ENCODE measurements at regions not wholly inside any gene's neighbourhood (a gene's known extent, or its start where the extent isn't known, plus 50 kb on each side); places are given as distances from the start of the nearest gene placed in this dataset.

DNA sequence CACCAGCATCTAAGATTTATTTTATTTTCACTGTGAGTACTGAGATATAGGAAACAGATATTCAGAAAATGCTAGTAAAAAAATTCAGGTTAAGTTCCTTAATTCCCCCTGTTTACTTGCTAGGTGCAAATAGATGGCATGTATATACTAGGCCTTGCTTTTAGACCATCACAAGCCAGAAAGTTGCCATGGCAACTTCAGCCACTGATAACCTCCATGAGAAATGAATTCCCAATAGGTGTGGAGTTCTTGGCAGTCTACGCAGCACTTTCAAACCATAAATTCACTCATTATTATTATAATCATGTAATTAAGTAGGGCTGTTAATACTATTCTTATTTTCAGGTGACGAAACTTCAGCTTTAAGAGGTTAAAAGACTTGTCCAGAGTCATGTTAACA, 251.6 kb upstream of the TFAP2D start:
- Histone ChIP-seq H2BK12ac (ENCODE audit: low read length in 2 of 2) (no peak overlapping the region), H3K23ac (ENCODE audit: low read length in 2 of 2) (no peak overlapping the region), H3K9me3 (ENCODE audit: control insufficient read depth, low read length) (no peaks in the 10 kb centered on the region), H4K8ac (ENCODE audit: low read length) (no peak overlapping the region), H3K14ac (ENCODE audit: low read length in 2 of 2) (no peak overlapping the region), H2AFZ (ENCODE audit: low read depth, low read length) (no peak overlapping the region), H4K91ac (ENCODE audit: low read length) (no peak overlapping the region), H3K79me1 (replicated peaks; ENCODE audit: low read length, poor library complexity, severe bottlenecking) (no peaks in the 10 kb centered on the region), H3K4me3 (ENCODE audit: insufficient read depth in 1 of 2, low read depth in 1 of 2, low read length in 2 of 2) (no peak overlapping the region), H3K4ac (ENCODE audit: low read depth in 1 of 2, low read length in 2 of 2) (no peak overlapping the region), H2AK5ac (ENCODE audit: low read length, severe bottlenecking) (no peak overlapping the region), H3K4me2 (ENCODE audit: low read length, poor library complexity, severe bottlenecking) (no peak overlapping the region), H2BK120ac (ENCODE audit: low read depth, low read length) (no peak overlapping the region), H3K4me1 (ENCODE audit: control insufficient read depth, insufficient read depth, low read depth, low read length) (no peaks in the 10 kb centered on the region), H3K18ac (ENCODE audit: low read depth in 1 of 2, low read length in 2 of 2) (no peak overlapping the region), H3K36me3 (ENCODE audit: control insufficient read depth in 1 of 2, insufficient read depth in 2 of 2, low read depth in 1 of 2, low read length in 2 of 2) (no peaks in the 10 kb centered on the region), H3K9ac (ENCODE audit: low read length) (no peak overlapping the region), H2BK5ac (ENCODE audit: low read depth, low read length, poor library complexity, severe bottlenecking) (no peak overlapping the region), H3K27me3 (ENCODE audit: control insufficient read depth in 1 of 2, insufficient read depth in 1 of 2, low read length in 2 of 2) (no peaks in the 10 kb centered on the region), H3K27ac (ENCODE audit: low read length, poor library complexity, severe bottlenecking) (no peak overlapping the region), H2BK15ac (ENCODE audit: low read depth, poor library complexity, severe bottlenecking) (no peak overlapping the region)
- 80% methylated on average over 1 of the region's 2 CpGs for WGBS
- DNase-seq, result no peak

DNA sequence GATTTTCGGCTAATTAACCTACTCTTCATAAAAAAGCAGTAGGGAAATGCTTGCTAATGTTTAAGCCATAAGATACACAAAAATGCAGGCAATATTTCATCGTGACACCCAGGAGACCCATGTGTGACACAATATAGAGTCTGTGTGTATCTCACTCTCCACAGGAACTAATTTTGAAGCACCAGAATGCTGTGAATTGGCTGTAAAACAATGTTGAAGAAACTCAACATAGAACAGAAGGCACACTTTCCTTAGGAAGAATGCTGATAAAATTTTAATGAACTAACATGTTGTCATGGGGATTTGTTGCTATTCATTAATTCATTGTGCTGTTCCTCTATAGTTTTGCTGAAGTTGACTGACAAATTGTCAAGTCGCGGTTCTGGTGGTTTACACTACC, 249.4 kb upstream of the TFAP2D start:
- no peak overlapping the region for H3K4ac ChIP-seq (ENCODE audit: low read depth in 1 of 2, low read length in 2 of 2)
- no peak overlapping the region for H2AK5ac ChIP-seq (ENCODE audit: low read length, severe bottlenecking)
- H3K27ac ChIP-seq (ENCODE audit: low read length, poor library complexity, severe bottlenecking), result no peak overlapping the region
- H2BK5ac ChIP-seq (ENCODE audit: low read depth, low read length, poor library complexity, severe bottlenecking), result no peak overlapping the region
- H3K27me3 ChIP-seq (ENCODE audit: control insufficient read depth in 1 of 2, insufficient read depth in 1 of 2, low read length in 2 of 2), result no peaks in the 10 kb centered on the region
- no peak for DNase-seq
- H3K36me3 ChIP-seq (ENCODE audit: control insufficient read depth in 1 of 2, insufficient read depth in 2 of 2, low read depth in 1 of 2, low read length in 2 of 2), result no peaks in the 10 kb centered on the region
- no peak overlapping the region for H4K91ac ChIP-seq (ENCODE audit: low read length)
- H3K23ac ChIP-seq (ENCODE audit: low read length in 2 of 2), result no peak overlapping the region
- no peaks in the 10 kb centered on the region for H3K79me1 ChIP-seq (replicated peaks; ENCODE audit: low read length, poor library complexity, severe bottlenecking)
- H2AFZ ChIP-seq (ENCODE audit: low read depth, low read length), result no peak overlapping the region
- no peak overlapping the region for H3K18ac ChIP-seq (ENCODE audit: low read depth in 1 of 2, low read length in 2 of 2)
- no peak overlapping the region for H3K14ac ChIP-seq (ENCODE audit: low read length in 2 of 2)
- H3K4me3 ChIP-seq (ENCODE audit: insufficient read depth in 1 of 2, low read depth in 1 of 2, low read length in 2 of 2), result no peak overlapping the region
- WGBS, result 71% methylated on average over 1 of the region's 4 CpGs
- H2BK15ac ChIP-seq (ENCODE audit: low read depth, poor library complexity, severe bottlenecking), result no peak overlapping the region
- H3K4me1 ChIP-seq (ENCODE audit: control insufficient read depth, insufficient read depth, low read depth, low read length), result no peaks in the 10 kb centered on the region
- no peak overlapping the region for H3K4me2 ChIP-seq (ENCODE audit: low read length, poor library complexity, severe bottlenecking)
- H3K9ac ChIP-seq (ENCODE audit: low read length), result no peak overlapping the region
- no peak overlapping the region for H2BK120ac ChIP-seq (ENCODE audit: low read depth, low read length)
- H4K8ac ChIP-seq (ENCODE audit: low read length), result no peak overlapping the region
- H3K9me3 ChIP-seq (ENCODE audit: control insufficient read depth, low read length), result no peaks in the 10 kb centered on the region
- H2BK12ac ChIP-seq (ENCODE audit: low read length in 2 of 2), result no peak overlapping the region

DNA sequence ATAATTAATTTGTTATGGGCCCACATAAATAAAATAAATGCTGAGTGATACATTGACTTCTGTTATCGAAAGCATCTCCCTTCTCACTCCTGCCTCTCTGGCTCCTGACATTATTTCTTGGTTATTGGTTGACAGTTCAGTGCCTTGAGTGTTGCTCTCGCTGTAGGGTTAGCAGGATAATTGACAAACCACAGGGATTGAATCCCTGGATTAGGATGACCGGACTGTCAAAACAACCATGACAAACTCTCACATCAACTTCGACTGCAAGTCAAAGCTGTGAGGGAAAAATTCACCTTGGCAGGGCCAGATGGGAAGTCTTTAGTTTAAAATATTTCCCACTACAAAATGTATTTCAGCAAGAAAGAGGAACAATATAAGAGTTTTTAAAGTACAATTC, 245.4 kb upstream of the TFAP2D start:
- Histone ChIP-seq H2AFZ (ENCODE audit: low read depth, low read length) (no peak overlapping the region), H3K4me3 (ENCODE audit: insufficient read depth in 1 of 2, low read depth in 1 of 2, low read length in 2 of 2) (no peak overlapping the region), H3K23ac (ENCODE audit: low read length in 2 of 2) (no peak overlapping the region), H3K79me1 (replicated peaks; ENCODE audit: low read length, poor library complexity, severe bottlenecking) (no peaks in the 10 kb centered on the region), H3K18ac (ENCODE audit: low read depth in 1 of 2, low read length in 2 of 2) (no peak overlapping the region), H3K27ac (ENCODE audit: low read length, poor library complexity, severe bottlenecking) (no peak overlapping the region), H3K27me3 (ENCODE audit: control insufficient read depth in 1 of 2, insufficient read depth in 1 of 2, low read length in 2 of 2) (no peaks in the 10 kb centered on the region), H3K4ac (ENCODE audit: low read depth in 1 of 2, low read length in 2 of 2) (no peak overlapping the region), H2AK5ac (ENCODE audit: low read length, severe bottlenecking) (no peak overlapping the region), H3K9ac (ENCODE audit: low read length) (no peak overlapping the region), H3K9me3 (ENCODE audit: control insufficient read depth, low read length) (no peaks in the 10 kb centered on the region), H3K14ac (ENCODE audit: low read length in 2 of 2) (no peak overlapping the region), H4K91ac (ENCODE audit: low read length) (no peak overlapping the region), H3K4me1 (ENCODE audit: control insufficient read depth, insufficient read depth, low read depth, low read length) (no peaks in the 10 kb centered on the region), H3K4me2 (ENCODE audit: low read length, poor library complexity, severe bottlenecking) (no peak overlapping the region), H2BK12ac (ENCODE audit: low read length in 2 of 2) (no peak overlapping the region), H2BK5ac (ENCODE audit: low read depth, low read length, poor library complexity, severe bottlenecking) (no peak overlapping the region), H2BK120ac (ENCODE audit: low read depth, low read length) (no peak overlapping the region), H2BK15ac (ENCODE audit: low read depth, poor library complexity, severe bottlenecking) (no peak overlapping the region), H4K8ac (ENCODE audit: low read length) (no peak overlapping the region), H3K36me3 (ENCODE audit: control insufficient read depth in 1 of 2, insufficient read depth in 2 of 2, low read depth in 1 of 2, low read length in 2 of 2) (no peaks in the 10 kb centered on the region)
- no CpG with 5 or more reads among the region's 4 CpGs for WGBS
- no peak for DNase-seq

DNA sequence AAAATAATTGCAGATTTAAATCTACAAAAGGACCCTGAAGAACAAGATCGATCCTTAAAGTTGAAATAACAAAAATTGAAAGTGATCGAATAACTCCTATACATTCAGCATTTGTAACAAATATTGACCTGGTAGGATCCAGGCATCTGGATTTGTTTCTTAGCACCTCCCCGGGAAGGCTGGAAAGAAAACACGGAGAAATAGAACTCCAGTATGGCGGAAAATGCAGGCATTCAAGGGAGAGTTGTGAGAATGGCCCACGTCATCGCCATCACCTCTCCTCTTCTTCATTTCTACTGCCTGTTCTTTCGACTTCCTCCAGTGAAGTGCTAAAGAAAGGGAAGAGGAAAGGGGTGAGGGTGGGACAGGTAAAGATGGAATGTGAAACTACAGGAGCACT, 242.3 kb upstream of the TFAP2D start:
- Histone ChIP-seq H3K9ac (ENCODE audit: low read length) (no peak overlapping the region), H2BK12ac (ENCODE audit: low read length in 2 of 2) (no peak overlapping the region), H2BK120ac (ENCODE audit: low read depth, low read length) (no peak overlapping the region), H3K79me1 (replicated peaks; ENCODE audit: low read length, poor library complexity, severe bottlenecking) (no peaks in the 10 kb centered on the region), H3K23ac (ENCODE audit: low read length in 2 of 2) (no peak overlapping the region), H2AFZ (ENCODE audit: low read depth, low read length) (no peak overlapping the region), H3K4me3 (ENCODE audit: insufficient read depth in 1 of 2, low read depth in 1 of 2, low read length in 2 of 2) (no peak overlapping the region), H3K18ac (ENCODE audit: low read depth in 1 of 2, low read length in 2 of 2) (no peak overlapping the region), H4K8ac (ENCODE audit: low read length) (no peak overlapping the region), H4K91ac (ENCODE audit: low read length) (no peak overlapping the region), H3K4ac (ENCODE audit: low read depth in 1 of 2, low read length in 2 of 2) (no peak overlapping the region), H3K36me3 (ENCODE audit: control insufficient read depth in 1 of 2, insufficient read depth in 2 of 2, low read depth in 1 of 2, low read length in 2 of 2) (no peaks in the 10 kb centered on the region), H2BK5ac (ENCODE audit: low read depth, low read length, poor library complexity, severe bottlenecking) (no peak overlapping the region), H3K4me2 (ENCODE audit: low read length, poor library complexity, severe bottlenecking) (no peak overlapping the region), H3K14ac (ENCODE audit: low read length in 2 of 2) (no peak overlapping the region), H3K9me3 (ENCODE audit: control insufficient read depth, low read length) (no peaks in the 10 kb centered on the region), H3K27ac (ENCODE audit: low read length, poor library complexity, severe bottlenecking) (no peak overlapping the region), H2BK15ac (ENCODE audit: low read depth, poor library complexity, severe bottlenecking) (no peak overlapping the region), H2AK5ac (ENCODE audit: low read length, severe bottlenecking) (no peak overlapping the region), H3K27me3 (ENCODE audit: control insufficient read depth in 1 of 2, insufficient read depth in 1 of 2, low read length in 2 of 2) (no peaks in the 10 kb centered on the region), H3K4me1 (ENCODE audit: control insufficient read depth, insufficient read depth, low read depth, low read length) (no peaks in the 10 kb centered on the region)
- DNase-seq, result no peak
- WGBS, result 91% methylated on average over 4 of the region's 8 CpGs
